ENCODE measurements at regions not wholly inside any gene's neighbourhood (a gene's known extent, or its start where the extent isn't known, plus 50 kb on each side); places are given as distances from the start of the nearest gene placed in this dataset.

- Histone ChIP-seq H3K4me1 (ENCODE audit: control insufficient read depth, extremely low read depth, insufficient read depth, low read length) (peaks cover 7% of the 10 kb centered on the region), H3K27ac (ENCODE audit: control insufficient read depth, insufficient read depth, low read length) (no peak overlapping the region), H3K79me2 (ENCODE audit: control insufficient read depth, insufficient read depth, low read length) (no peaks in the 10 kb centered on the region), H3K9me3 (ENCODE audit: control insufficient read depth, low read depth, low read length) (no peaks in the 10 kb centered on the region), H3K4me3 (ENCODE audit: control insufficient read depth in 2 of 3, extremely low read depth in 1 of 3, insufficient read depth in 2 of 3, low read depth in 1 of 3, low read length in 3 of 3) (no peak overlapping the region), H3K4me2 (ENCODE audit: control insufficient read depth, extremely low read depth, insufficient read depth, low read depth, low read length) (peak overlapping the region; percentile 11), H3K9ac (ENCODE audit: control insufficient read depth, extremely low read depth, insufficient read depth, low read length) (no peak overlapping the region), H3K27me3 (ENCODE audit: control insufficient read depth, extremely low read depth, insufficient read depth, low read length) (no peaks in the 10 kb centered on the region), H4K20me1 (ENCODE audit: control insufficient read depth, extremely low read depth, insufficient read depth, low read length) (no peaks in the 10 kb centered on the region), H3K36me3 (ENCODE audit: control insufficient read depth in 2 of 2, extremely low read depth in 1 of 2, insufficient read depth in 2 of 2, low read length in 2 of 2) (no peaks in the 10 kb centered on the region), H3K9me1 (ENCODE audit: control insufficient read depth, extremely low read depth, insufficient read depth, low read length) (no peaks in the 10 kb centered on the region), H2AFZ (ENCODE audit: control insufficient read depth, low read length) (no peak overlapping the region)
- DNase-seq (ENCODE audit: low read depth, low spot score) (peak; percentile 71), FAIRE-seq (peak; percentile 52)
- dilution Hi-C loops (cut with MboI; ENCODE audit: extremely low pct_ligation_motif_present, low sequenced_read_pairs): no loop called here
- TF ChIP-seq CTCF (optimal IDR thresholded peaks at IDR 0.05 in 1 of 3, IDR thresholded peaks at IDR 0.05 in 1 of 3, conservative IDR thresholded peaks at IDR 0.05 in 1 of 3; ENCODE audit: extremely low read depth in 1 of 3, insufficient read depth in 2 of 3, low read length in 3 of 3): no peak
- no peak for TF ChIP-seq EZH2 (IDR thresholded peaks at IDR 0.05; ENCODE audit: low read length)
These were observed 180.8 kb downstream of the CARTPT start for GRCh38 chr5:71899865-71900342.

- no peak for DNase-seq (ENCODE audit: low read depth, low spot score)
- no peaks in the 10 kb centered on the region for H3K9me3 ChIP-seq (ENCODE audit: control insufficient read depth, low read depth, low read length)
- H3K4me1 ChIP-seq (ENCODE audit: control insufficient read depth, extremely low read depth, insufficient read depth, low read length): peaks cover 24% of the 10 kb centered on the region
- H2AFZ ChIP-seq (ENCODE audit: control insufficient read depth, low read length): no peak overlapping the region
- no peak overlapping the region for H3K9ac ChIP-seq (ENCODE audit: control insufficient read depth, extremely low read depth, insufficient read depth, low read length)
- H3K4me3 ChIP-seq (ENCODE audit: control insufficient read depth in 2 of 3, extremely low read depth in 1 of 3, insufficient read depth in 2 of 3, low read depth in 1 of 3, low read length in 3 of 3): no peak overlapping the region
- H3K9me1 ChIP-seq (ENCODE audit: control insufficient read depth, extremely low read depth, insufficient read depth, low read length): no peaks in the 10 kb centered on the region
- no peaks in the 10 kb centered on the region for H3K79me2 ChIP-seq (ENCODE audit: control insufficient read depth, insufficient read depth, low read length)
- no peak overlapping the region for H3K27ac ChIP-seq (ENCODE audit: control insufficient read depth, insufficient read depth, low read length)
- dilution Hi-C loops (cut with MboI; ENCODE audit: extremely low pct_ligation_motif_present, low sequenced_read_pairs): no loop called here
- FAIRE-seq: no peak
- H3K27me3 ChIP-seq (ENCODE audit: control insufficient read depth, extremely low read depth, insufficient read depth, low read length): no peaks in the 10 kb centered on the region
- no peaks in the 10 kb centered on the region for H3K36me3 ChIP-seq (ENCODE audit: control insufficient read depth in 2 of 2, extremely low read depth in 1 of 2, insufficient read depth in 2 of 2, low read length in 2 of 2)
- H3K4me2 ChIP-seq (ENCODE audit: control insufficient read depth, extremely low read depth, insufficient read depth, low read depth, low read length): no peak overlapping the region
- no peak for TF ChIP-seq EZH2 (IDR thresholded peaks at IDR 0.05; ENCODE audit: low read length)
- TF ChIP-seq CTCF (optimal IDR thresholded peaks at IDR 0.05 in 1 of 3, IDR thresholded peaks at IDR 0.05 in 1 of 3, conservative IDR thresholded peaks at IDR 0.05 in 1 of 3; ENCODE audit: extremely low read depth in 1 of 3, insufficient read depth in 2 of 3, low read length in 3 of 3): no peak
- no peaks in the 10 kb centered on the region for H4K20me1 ChIP-seq (ENCODE audit: control insufficient read depth, extremely low read depth, insufficient read depth, low read length)
These were observed 184.7 kb downstream of the CARTPT start for GRCh38 chr5:71903808-71904207.
